GM13976 (cell line): ENCODE measurements at regions not wholly inside any gene's neighbourhood (a gene's known extent, or its start where the extent isn't known, plus 50 kb on each side); places are given as distances from the start of the nearest gene placed in this dataset.
"Not testable (repeated sequence)": the region's sequence is repeated elsewhere in the genome, so short reads cannot be mapped to it uniquely, and the experiment has no call there.

Experiments used
- DNase-seq: peaks from one replicate; pipeline ENCODE4 v3.0.0; 2012; ENCODE audit warnings: low spot score
- in situ Hi-C: fragments of 300-500 bp; cut with MboI; formaldehyde crosslinking; loops from one replicate; pipeline ENCODE4 v1.12.0; 2022; ENCODE audit warnings: low sequenced_read_pairs, mixed read lengths, inconsistent platforms; ENCODE audit not compliant: unreplicated experiment
- TF ChIP-seq, protein P1 (sequence below): IDR thresholded peaks from 2 replicates; pipeline ENCODE4 v1.5.1; 2012; ENCODE audit warnings: borderline replicate concordance, mild to moderate bottlenecking; ENCODE audit not compliant: insufficient read depth; ENCODE audit errors: extremely low read depth, missing control alignments, control extremely low read depth

DNA sequence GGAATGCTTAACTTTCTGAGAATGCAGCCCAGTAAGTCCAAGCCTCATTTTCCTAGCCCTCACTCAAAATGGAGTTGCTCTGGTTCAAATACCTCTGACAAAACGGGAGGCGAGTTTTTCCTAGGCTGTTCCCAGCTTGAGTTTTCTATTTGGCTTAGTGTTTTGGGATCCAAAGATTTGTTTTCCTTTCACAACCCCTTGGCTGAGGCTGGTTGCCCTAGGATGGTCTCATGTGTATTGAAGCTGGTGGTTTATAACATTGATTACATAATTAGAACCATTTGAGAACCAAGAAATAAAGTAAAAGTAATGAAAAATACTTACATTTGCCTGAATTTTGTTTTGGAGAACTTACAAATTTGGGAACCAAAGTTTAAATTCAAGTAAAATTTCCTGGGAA is 611.1 kb upstream of the LUZP2 start:
- TF ChIP-seq, protein P1, sequence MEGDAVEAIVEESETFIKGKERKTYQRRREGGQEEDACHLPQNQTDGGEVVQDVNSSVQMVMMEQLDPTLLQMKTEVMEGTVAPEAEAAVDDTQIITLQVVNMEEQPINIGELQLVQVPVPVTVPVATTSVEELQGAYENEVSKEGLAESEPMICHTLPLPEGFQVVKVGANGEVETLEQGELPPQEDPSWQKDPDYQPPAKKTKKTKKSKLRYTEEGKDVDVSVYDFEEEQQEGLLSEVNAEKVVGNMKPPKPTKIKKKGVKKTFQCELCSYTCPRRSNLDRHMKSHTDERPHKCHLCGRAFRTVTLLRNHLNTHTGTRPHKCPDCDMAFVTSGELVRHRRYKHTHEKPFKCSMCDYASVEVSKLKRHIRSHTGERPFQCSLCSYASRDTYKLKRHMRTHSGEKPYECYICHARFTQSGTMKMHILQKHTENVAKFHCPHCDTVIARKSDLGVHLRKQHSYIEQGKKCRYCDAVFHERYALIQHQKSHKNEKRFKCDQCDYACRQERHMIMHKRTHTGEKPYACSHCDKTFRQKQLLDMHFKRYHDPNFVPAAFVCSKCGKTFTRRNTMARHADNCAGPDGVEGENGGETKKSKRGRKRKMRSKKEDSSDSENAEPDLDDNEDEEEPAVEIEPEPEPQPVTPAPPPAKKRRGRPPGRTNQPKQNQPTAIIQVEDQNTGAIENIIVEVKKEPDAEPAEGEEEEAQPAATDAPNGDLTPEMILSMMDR: no peak
- in situ Hi-C loops: no loop called here
- DNase-seq: no peak

DNA sequence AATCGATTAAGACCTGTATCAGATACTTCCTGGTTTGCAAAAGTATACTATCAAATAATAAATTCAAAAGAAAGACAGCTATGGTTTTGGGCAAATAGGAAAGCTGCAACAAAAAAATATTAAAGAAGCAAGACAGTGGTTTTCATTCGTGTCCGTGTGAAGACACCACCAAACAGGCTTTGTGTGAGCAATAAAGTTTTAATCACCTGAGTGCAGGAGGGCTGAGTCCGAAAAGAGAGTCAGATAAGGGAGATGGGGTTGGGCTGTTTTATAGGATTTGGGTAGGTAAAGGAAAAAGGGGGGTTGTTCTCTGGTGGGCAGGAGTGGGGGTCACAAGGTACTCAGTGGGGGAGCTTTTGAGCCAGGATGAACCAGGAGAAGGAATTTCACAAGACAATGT is 609.7 kb upstream of the LUZP2 start:
- DNase-seq, in situ Hi-C loops: not testable (repeated sequence)

DNA sequence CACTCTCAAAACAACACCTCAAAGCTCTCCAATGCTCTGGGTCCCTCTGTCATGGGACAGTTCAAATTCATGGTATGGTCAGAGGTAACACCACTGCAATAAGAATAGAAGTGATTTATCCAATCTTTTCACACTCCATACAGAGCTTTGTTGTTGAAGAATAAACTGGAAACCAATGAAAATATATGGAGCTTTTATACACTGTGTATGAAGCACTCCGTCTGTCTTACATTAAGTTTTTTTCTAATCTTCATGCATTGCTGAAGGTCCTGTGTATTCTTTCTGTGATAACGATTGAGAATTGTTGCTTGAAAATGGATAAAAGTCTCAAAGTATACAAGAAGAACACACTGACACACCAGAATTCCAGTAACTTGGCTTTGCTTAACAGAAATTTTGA is 603.7 kb upstream of the LUZP2 start:
- DNase-seq: no peak
- TF ChIP-seq, protein P1: no peak
- in situ Hi-C loops: no loop called here

DNA sequence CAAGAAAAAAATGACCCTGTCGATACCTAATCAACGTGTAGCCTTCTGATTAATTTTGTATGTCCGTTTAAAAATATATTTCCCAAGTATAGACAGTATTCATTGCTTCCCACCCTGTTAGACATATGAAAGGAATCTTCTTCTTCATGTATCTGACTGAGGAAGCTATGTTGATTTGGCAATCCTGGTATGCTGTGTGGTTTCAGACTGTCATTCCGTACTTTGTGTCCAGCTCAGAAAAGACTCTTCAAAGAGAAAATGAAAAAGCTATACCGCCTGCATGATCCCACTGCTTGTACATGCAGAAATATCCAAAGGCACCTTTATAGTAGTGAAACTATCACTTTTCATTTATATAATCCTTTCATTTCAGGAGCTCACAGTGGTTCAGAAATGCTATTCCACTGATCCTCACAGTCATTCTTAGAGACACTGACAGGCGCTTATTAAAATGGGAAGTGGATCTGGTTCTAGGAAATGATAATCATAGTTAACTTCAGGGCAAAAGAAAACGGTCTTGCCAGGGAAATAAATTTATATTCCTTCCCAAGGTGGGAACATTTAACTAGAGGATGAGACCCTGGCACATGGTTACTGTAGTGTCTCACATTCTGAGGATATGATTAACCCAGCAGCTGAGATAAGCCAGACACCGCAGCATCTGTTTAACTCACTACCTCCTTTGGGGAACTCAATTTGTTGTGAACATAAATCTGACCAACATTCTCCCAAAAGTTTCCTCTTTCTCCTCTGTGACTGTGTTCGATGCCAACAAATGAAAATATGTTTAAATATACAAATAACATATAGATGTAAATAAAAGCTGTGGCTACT is 599.2 kb upstream of the LUZP2 start:
- TF ChIP-seq, protein P1: no peak
- no peak for DNase-seq
- in situ Hi-C loops: no loop called here

DNA sequence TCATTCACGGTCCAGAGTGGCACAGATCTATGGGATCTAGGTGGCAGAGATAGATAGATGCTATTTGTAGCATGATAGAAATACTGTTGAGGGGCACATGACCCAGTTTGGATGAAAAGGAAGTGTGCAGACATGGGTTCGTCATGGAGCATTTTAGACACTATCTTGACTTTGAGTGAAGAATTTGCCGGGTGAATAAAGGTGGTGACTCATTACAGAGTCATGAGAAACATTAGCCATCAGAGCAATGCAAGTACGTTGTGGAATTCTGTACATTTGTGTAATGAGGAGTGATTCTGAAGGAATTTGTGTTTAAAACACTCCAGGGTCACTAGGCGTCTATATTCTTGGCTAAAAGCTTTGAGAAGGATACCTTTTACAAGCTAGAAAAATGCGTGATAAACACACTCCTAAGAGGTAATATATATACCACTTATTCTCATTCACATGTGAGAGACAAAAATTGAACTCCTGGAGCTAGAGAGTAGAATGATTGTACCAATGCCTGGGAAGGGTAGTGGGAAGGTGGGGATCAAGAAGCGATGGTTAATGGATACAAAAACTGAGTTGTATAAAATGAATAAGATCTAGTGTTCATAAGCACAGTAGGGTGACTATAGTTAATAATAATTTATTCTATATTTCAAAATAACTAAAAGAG is 593.7 kb upstream of the LUZP2 start:
- no peak for DNase-seq
- TF ChIP-seq, protein P1: no peak
- in situ Hi-C loops: no loop called here

DNA sequence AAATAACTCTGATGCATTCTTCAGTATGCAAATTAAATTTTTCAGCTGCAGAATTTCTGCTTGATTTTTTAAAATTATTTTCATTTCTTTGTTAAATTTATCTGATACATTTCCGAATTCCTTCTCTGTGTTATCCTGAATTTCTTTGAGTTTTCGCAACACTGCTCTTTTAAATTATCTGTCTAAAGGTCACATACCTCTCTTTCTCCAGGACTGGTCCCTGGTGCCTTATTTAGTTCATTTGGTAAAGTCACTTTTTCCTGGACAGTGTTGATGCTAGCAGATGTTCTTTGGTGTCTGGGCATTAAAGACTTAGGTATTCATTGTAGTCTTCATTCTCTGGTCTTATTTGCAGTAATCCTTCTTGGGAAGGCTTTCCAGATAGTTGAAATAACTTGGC is 577.4 kb upstream of the LUZP2 start:
- in situ Hi-C loops: no loop called here
- DNase-seq: no peak
- TF ChIP-seq, protein P1: no peak

DNA sequence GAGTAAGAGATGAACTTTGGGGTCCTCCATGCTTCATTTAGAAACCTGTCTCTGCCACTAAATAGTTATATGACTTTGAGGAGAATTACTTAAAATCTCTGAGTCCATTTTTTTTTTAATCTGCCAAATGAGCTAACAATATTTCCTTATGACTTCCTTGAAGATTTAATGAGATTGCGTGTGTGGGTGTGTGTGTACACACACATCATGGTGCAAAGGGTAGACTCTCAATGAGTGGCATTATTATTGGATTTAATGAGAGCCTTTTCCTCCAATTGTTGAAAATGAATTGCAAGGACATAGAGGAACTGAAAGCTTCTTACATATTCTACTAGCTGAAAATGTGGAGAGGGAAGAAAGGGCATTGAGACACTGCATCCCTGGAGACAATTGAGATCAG is 573.5 kb upstream of the LUZP2 start:
- in situ Hi-C loops: no loop called here
- no peak for DNase-seq
- TF ChIP-seq, protein P1: no peak
